Heart left ventricle (tissue), 16 donors: ENCODE measurements at regions not wholly inside any gene's neighbourhood (a gene's known extent, or its start where the extent isn't known, plus 50 kb on each side); places are given as distances from the start of the nearest gene placed in this dataset.

Experiments
- ATAC-seq, 4 donors: fragments of 200-7000 bp; cut with Tn5 transposase; one replicate each; pipeline ENCODE4 v1.9.1; 2020 to 2022; ENCODE audit warnings: moderate library complexity in 4 of 4, mild to moderate bottlenecking in 3 of 4, moderate number of reproducible peaks in 1 of 4
- DNase-seq, 5 donors: peaks; one replicate each; pipeline ENCODE4 v3.0.0-alpha.2; 2020
- H3K27ac ChIP-seq, 12 donors: fragments of 200-600 bp; sonication (generic) in 4 of 12; one replicate each; pipeline versions ENCODE4 v1.5.0 to v1.8.0; 2016 to 2022; ENCODE audit warnings: mild to moderate bottlenecking in 2 of 12
- H3K27me3 ChIP-seq, 9 donors: fragments of 200-600 bp; sonication (generic) in 2 of 9; one replicate each; pipeline versions ENCODE4 v1.5.1 to v1.8.0; 2016 to 2022; ENCODE audit warnings: mild to moderate bottlenecking in 3 of 9
- H3K36me3 ChIP-seq, 9 donors: fragments of 200-600 bp; sonication (generic) in 2 of 9; one replicate each; pipeline versions ENCODE4 v1.5.0 to v1.8.0; 2018 to 2022; ENCODE audit warnings: mild to moderate bottlenecking in 2 of 9
- H3K4me1 ChIP-seq, 12 donors: fragments of 200-600 bp; sonication (generic) in 4 of 12; one replicate each; pipeline versions ENCODE4 v1.5.0 to v1.8.0; 2016 to 2022; ENCODE audit warnings: mild to moderate bottlenecking in 3 of 12
- H3K4me3 ChIP-seq, 12 donors: fragments of 200-600 bp; sonication (generic) in 4 of 12; one replicate each; pipeline versions ENCODE4 v1.5.0 to v1.8.0; 2017 to 2022; ENCODE audit warnings: mild to moderate bottlenecking in 9 of 12, moderate library complexity in 4 of 12
- H3K9me3 ChIP-seq, 12 donors: fragments of 200-600 bp; sonication (generic) in 4 of 12; one replicate each; pipeline versions ENCODE4 v1.5.0 to v1.8.0; 2016 to 2022; ENCODE audit warnings: mild to moderate bottlenecking in 1 of 12
- POLR2A ChIP-seq, 2 donors: fragments of 450-650 bp; IDR thresholded peaks; one replicate each; pipeline ENCODE4 v1.6.1; 2017; ENCODE audit warnings: antibody characterized with exemption in 2 of 2, mild to moderate bottlenecking in 2 of 2, moderate library complexity in 2 of 2
- WGBS, 4 donors: extraction: QIAGEN DNeasy Blood & Tissue Kit in 2 of 4; methylation state at CpG; one replicate each; pipeline versions ENCODE4 v1.1.5 to v1.1.7; 2013 to 2018; 5-methylcytosine and 5-hydroxymethylcytosine counted together
- intact Hi-C, 10 donors: fragments of 100-400 bp; cut with DNase I; formaldehyde crosslinking; loops; one replicate each; pipeline versions ENCODE4 v1.11.1 to v1.14.2; 2022
- TF ChIP-seq, protein P1 (sequence below), 12 donors: fragments of 200-600 bp; sonication (generic) in 4 of 12; IDR thresholded peaks; one replicate each; pipeline versions ENCODE4 v1.5.0 to v1.8.0; 2018 to 2022; ENCODE audit warnings: antibody characterized with exemption in 12 of 12, mild to moderate bottlenecking in 5 of 12
- donor health status: ischemic (EF 13 %, LVEDD 7.1; RV severe dilation, severe dysfunction).
- donor health status: healthy with polysubstance abuse.
- donor health status: DM: no; HTN: yes; CAD: no.
- donor health status: DM: no; HTN: no; CAD: no.
- donor health status: ischemic (EF 25% LVEDD 6.9; RV normal size, moderate dysfunction).
- donor health status: ischemic (EF 25% LVEDD 5.7; RV mildly dilated, moderate dysfunction).
- donor health status: healthy.
- donor health status: DM: yes; HTN: yes; CAD: no.
- donor health status: ischemic (EF 35%, LVEDD 5.7; RV mildly dilated, moderate dysfunction).
- donor health status: nonischemic (EF 11% LVEDD 7.7; RV severe dilation, severe dysfunction).
- donor health status: DM: yes; HTN: yes; CAD: no.
- donor health status: PGD.
- donor health status: ischemic (EF 29% LVEDD 5.4; RV normal size, mild dysfunction).
- donor health status: nonischemic (EF 23%, LVEDD 6.1; RV moderate dilation, normal function).

GRCh38 chr1:168910403-168910802 lies 181.4 kb upstream of the DPT start:
- H3K4me3 ChIP-seq, result no peak overlapping the region
- ATAC-seq, result no peak
- WGBS, 4 donors, result 72 to 83% (median 79%) methylated on average over 2 of the region's 2 CpGs
- intact Hi-C loops, result loop anchor here in 1 of 10 donors (10.0 kb wide), 1 partner anchor 194 kb away; the partner anchor contains the start of gene ATP1B1
- no peaks in the 10 kb centered on the region for H3K9me3 ChIP-seq
- H3K4me1 ChIP-seq, result peaks cover 0 to 11% (median 7%) of the 10 kb centered on the region in 12 donors
- no peak for DNase-seq
- no peaks in the 10 kb centered on the region for H3K36me3 ChIP-seq
- H3K27ac ChIP-seq, result no peak overlapping the region
- H3K27me3 ChIP-seq, result no peaks in the 10 kb centered on the region
- TF ChIP-seq, protein P1, sequence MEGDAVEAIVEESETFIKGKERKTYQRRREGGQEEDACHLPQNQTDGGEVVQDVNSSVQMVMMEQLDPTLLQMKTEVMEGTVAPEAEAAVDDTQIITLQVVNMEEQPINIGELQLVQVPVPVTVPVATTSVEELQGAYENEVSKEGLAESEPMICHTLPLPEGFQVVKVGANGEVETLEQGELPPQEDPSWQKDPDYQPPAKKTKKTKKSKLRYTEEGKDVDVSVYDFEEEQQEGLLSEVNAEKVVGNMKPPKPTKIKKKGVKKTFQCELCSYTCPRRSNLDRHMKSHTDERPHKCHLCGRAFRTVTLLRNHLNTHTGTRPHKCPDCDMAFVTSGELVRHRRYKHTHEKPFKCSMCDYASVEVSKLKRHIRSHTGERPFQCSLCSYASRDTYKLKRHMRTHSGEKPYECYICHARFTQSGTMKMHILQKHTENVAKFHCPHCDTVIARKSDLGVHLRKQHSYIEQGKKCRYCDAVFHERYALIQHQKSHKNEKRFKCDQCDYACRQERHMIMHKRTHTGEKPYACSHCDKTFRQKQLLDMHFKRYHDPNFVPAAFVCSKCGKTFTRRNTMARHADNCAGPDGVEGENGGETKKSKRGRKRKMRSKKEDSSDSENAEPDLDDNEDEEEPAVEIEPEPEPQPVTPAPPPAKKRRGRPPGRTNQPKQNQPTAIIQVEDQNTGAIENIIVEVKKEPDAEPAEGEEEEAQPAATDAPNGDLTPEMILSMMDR (IDR thresholded peaks at IDR 0.05), result no peak
- TF ChIP-seq POLR2A (IDR thresholded peaks at IDR 0.05), result no peak

GRCh38 chr1:168911370-168911769 lies 182.4 kb upstream of the DPT start:
- no peaks in the 10 kb centered on the region for H3K27me3 ChIP-seq

GRCh38 chr1:168913711-168914463 lies 184.9 kb upstream of the DPT start:
- TF ChIP-seq, protein P1 (IDR thresholded peaks at IDR 0.05), result no peak
- no peak for TF ChIP-seq POLR2A (IDR thresholded peaks at IDR 0.05)
- H3K4me1 ChIP-seq, result peaks cover 0 to 12% (median 0%) of the 10 kb centered on the region in 12 donors
- H3K27ac ChIP-seq, result no peak overlapping the region
- ATAC-seq (no peak), DNase-seq (no peak)
- no peak overlapping the region for H3K4me3 ChIP-seq
- WGBS, 4 donors, result 95 to 99% (median 97%) methylated on average over 4 of the region's 4 CpGs
- intact Hi-C loops, result loop anchor here in 1 of 10 donors (10.0 kb wide), 1 partner anchor 191 kb away; the partner anchor contains the start of gene ATP1B1
- no peaks in the 10 kb centered on the region for H3K36me3 ChIP-seq
- H3K27me3 ChIP-seq, result no peaks in the 10 kb centered on the region
- H3K9me3 ChIP-seq, result no peaks in the 10 kb centered on the region

More at GRCh38 chr1:168911370-168911769, 182.4 kb upstream of the DPT start:
- no peak overlapping the region for H3K27ac ChIP-seq
- ATAC-seq (no peak), DNase-seq (no peak)
- peaks cover 0 to 11% (median 7%) of the 10 kb centered on the region in 12 donors for H3K4me1 ChIP-seq
- TF ChIP-seq, protein P1 (IDR thresholded peaks at IDR 0.05), result no peak
- TF ChIP-seq POLR2A (IDR thresholded peaks at IDR 0.05), result no peak
- no peaks in the 10 kb centered on the region for H3K9me3 ChIP-seq
- intact Hi-C loops, result loop anchor here in 1 of 10 donors (10.0 kb wide), 1 partner anchor 193 kb away; the partner anchor contains the start of gene ATP1B1
- H3K4me3 ChIP-seq, result no peak overlapping the region
- no peaks in the 10 kb centered on the region for H3K36me3 ChIP-seq

GRCh38 chr1:168917309-168917708 lies 188.3 kb upstream of the DPT start:
- H3K27ac ChIP-seq, result no peak overlapping the region
- no peak for ATAC-seq
- WGBS, 4 donors, result 79 to 84% (median 81%) methylated on average over 2 of the region's 2 CpGs
- H3K9me3 ChIP-seq, result no peaks in the 10 kb centered on the region
- intact Hi-C loops, result loop anchor here in 1 of 10 donors (10.0 kb wide), 1 partner anchor 187 kb away; the partner anchor contains the start of gene ATP1B1
- TF ChIP-seq, protein P1 (IDR thresholded peaks at IDR 0.05), result no peak
- no peak for TF ChIP-seq POLR2A (IDR thresholded peaks at IDR 0.05)
- H3K27me3 ChIP-seq, result no peaks in the 10 kb centered on the region
- H3K4me3 ChIP-seq, result no peak overlapping the region
- no peaks in the 10 kb centered on the region for H3K36me3 ChIP-seq
- peaks cover 0 to 38% (median 12%) of the 10 kb centered on the region in 12 donors for H3K4me1 ChIP-seq
- no peak for DNase-seq
